ENCODE measurements at regions not wholly inside any gene's neighbourhood (a gene's known extent, or its start where the extent isn't known, plus 50 kb on each side); places are given as distances from the start of the nearest gene placed in this dataset.

- TF ChIP-seq ZBTB2 (IDR thresholded peaks at IDR 0.05) (no peak), HLTF (IDR thresholded peaks at IDR 0.05) (no peak), ESRRA (IDR thresholded peaks at IDR 0.05; ENCODE audit: borderline replicate concordance, low read depth) (no peak), ZBTB17 (CRISPR knock-in tag; IDR thresholded peaks at IDR 0.05) (no peak), ZFP91 (CRISPR knock-in tag; IDR thresholded peaks at IDR 0.05) (no peak), TSC22D4 (tag; IDR thresholded peaks at IDR 0.05) (no peak), ZC3H8 (IDR thresholded peaks at IDR 0.05) (no peak), CBX3 (IDR thresholded peaks at IDR 0.05; ENCODE audit: borderline replicate concordance in 1 of 2, low read length in 2 of 2) (no peak), RFX7 (CRISPR knock-in tag; IDR thresholded peaks at IDR 0.05) (no peak), JUND (IDR thresholded peaks at IDR 0.05; ENCODE audit: borderline replicate concordance, low read depth, low read length) (no peak), JUND (tag; IDR thresholded peaks at IDR 0.05; ENCODE audit: borderline replicate concordance, low read depth, low read length) (no peak), KDM4B (IDR thresholded peaks at IDR 0.05; ENCODE audit: borderline replicate concordance in 2 of 2, low read depth in 1 of 2) (no peak), ZNF584 (CRISPR knock-in tag; IDR thresholded peaks at IDR 0.05; ENCODE audit: low read depth) (no peak), MEF2A (IDR thresholded peaks at IDR 0.05; ENCODE audit: control insufficient read depth, low read depth, low read length) (no peak), IRF2 (CRISPR knock-in tag; IDR thresholded peaks at IDR 0.05) (no peak), YBX1 (IDR thresholded peaks at IDR 0.05) (no peak), KDM1A (IDR thresholded peaks at IDR 0.05) (0 out of 4 replicates have a peak, but pooled peaks of 1 of the 2 experiments have one; percentile 13), MTA2 (IDR thresholded peaks at IDR 0.05; ENCODE audit: low read depth) (peak; percentile 82), HNRNPUL1 (IDR thresholded peaks at IDR 0.05; ENCODE audit: low read length) (no peak), FOXK2 (conservative IDR thresholded peaks at IDR 0.05 in 1 of 2, IDR thresholded peaks at IDR 0.05 in 1 of 2; ENCODE audit: low read depth in 2 of 2) (no peak)
- TF ChIP-seq, protein P1, sequence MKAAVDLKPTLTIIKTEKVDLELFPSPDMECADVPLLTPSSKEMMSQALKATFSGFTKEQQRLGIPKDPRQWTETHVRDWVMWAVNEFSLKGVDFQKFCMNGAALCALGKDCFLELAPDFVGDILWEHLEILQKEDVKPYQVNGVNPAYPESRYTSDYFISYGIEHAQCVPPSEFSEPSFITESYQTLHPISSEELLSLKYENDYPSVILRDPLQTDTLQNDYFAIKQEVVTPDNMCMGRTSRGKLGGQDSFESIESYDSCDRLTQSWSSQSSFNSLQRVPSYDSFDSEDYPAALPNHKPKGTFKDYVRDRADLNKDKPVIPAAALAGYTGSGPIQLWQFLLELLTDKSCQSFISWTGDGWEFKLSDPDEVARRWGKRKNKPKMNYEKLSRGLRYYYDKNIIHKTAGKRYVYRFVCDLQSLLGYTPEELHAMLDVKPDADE (conservative IDR thresholded peaks at IDR 0.05; ENCODE audit: control insufficient read depth, low read depth, low read length): no peak
- TF ChIP-seq, protein P2, sequence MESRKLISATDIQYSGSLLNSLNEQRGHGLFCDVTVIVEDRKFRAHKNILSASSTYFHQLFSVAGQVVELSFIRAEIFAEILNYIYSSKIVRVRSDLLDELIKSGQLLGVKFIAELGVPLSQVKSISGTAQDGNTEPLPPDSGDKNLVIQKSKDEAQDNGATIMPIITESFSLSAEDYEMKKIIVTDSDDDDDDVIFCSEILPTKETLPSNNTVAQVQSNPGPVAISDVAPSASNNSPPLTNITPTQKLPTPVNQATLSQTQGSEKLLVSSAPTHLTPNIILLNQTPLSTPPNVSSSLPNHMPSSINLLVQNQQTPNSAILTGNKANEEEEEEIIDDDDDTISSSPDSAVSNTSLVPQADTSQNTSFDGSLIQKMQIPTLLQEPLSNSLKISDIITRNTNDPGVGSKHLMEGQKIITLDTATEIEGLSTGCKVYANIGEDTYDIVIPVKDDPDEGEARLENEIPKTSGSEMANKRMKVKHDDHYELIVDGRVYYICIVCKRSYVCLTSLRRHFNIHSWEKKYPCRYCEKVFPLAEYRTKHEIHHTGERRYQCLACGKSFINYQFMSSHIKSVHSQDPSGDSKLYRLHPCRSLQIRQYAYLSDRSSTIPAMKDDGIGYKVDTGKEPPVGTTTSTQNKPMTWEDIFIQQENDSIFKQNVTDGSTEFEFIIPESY (CRISPR knock-in tag; IDR thresholded peaks at IDR 0.05): no peak
Observed at GRCh38 chr12:71270057-71270456, 112.3 kb upstream of the TSPAN8 start (continued).
